Body of pancreas (tissue), 4 donors: ENCODE measurements at regions not wholly inside any gene's neighbourhood (a gene's known extent, or its start where the extent isn't known, plus 50 kb on each side); places are given as distances from the start of the nearest gene placed in this dataset.

Experiments used
- ATAC-seq: fragments of 150-250 bp; one replicate; pipeline ENCODE4 v1.9.1; 2016
- DNase-seq, 4 donors: peaks; one replicate each; pipeline ENCODE4 v3.0.0-alpha.2; 2019
- H3K27ac ChIP-seq, 4 donors: fragments of 200-600 bp; sonication (generic); 1 replicate in 3 of 4; 2 replicates in 1 of 4; pipeline versions ENCODE4 v1.5.1 to v1.6.1; 2016 to 2019; ENCODE audit warnings: mild to moderate bottlenecking in 1 of 4, mixed read lengths in 1 of 4, moderate library complexity in 1 of 4
- H3K27me3 ChIP-seq, 2 donors: fragments of 200-600 bp; sonication (generic); one replicate each; pipeline ENCODE4 v1.6.0; 2016; ENCODE audit warnings: mild to moderate bottlenecking in 1 of 2
- H3K36me3 ChIP-seq, 2 donors: fragments of 200-600 bp; sonication (generic); replicated peaks in 1 of 2; 2 replicates each; pipeline ENCODE4 v1.5.1; 2016; ENCODE audit warnings: low read depth in 2 of 2; ENCODE audit not compliant: insufficient read depth in 1 of 2
- H3K4me1 ChIP-seq: fragments of 200-600 bp; sonication (generic); one replicate; pipeline ENCODE4 v1.6.0; 2016
- H3K4me3 ChIP-seq, 2 donors: fragments of 200-600 bp; sonication (generic); 1 replicate in 1 of 2; 2 replicates in 1 of 2; pipeline ENCODE4 v1.5.1; 2016 to 2019
- H3K9me3 ChIP-seq, 3 donors: fragments of 200-600 bp; sonication (generic); 1 replicate in 2 of 3; 2 replicates in 1 of 3; pipeline ENCODE4 v1.5.1; 2016
- CTCF ChIP-seq, 7 experiments: fragments of 450-650 bp in 4 of 7; fragments of 200-600 bp in 3 of 7; sonication (generic) in 3 of 7; IDR thresholded peaks; one replicate each; pipeline ENCODE4 v1.5.1; 2016 to 2019; ENCODE audit warnings: antibody characterized with exemption in 7 of 7
- POLR2A ChIP-seq, 3 donors: fragments of 450-650 bp; IDR thresholded peaks; one replicate each; pipeline ENCODE4 v1.6.1; 2016; ENCODE audit warnings: antibody characterized with exemption in 3 of 3, mild to moderate bottlenecking in 2 of 3
- WGBS, 2 donors: methylation state at CpG; one replicate each; pipeline ENCODE4 v1.1.5; 2017; 5-methylcytosine and 5-hydroxymethylcytosine counted together
- intact Hi-C: fragments of 100-400 bp; cut with DNase I; formaldehyde crosslinking; loops from one replicate; pipeline ENCODE4 v1.15.1; 2023

GRCh38 chr4:57631147-57631546 lies 521.0 kb upstream of the IGFBP7 start:
- no peak for ATAC-seq

GRCh38 chr4:57628004-57628403 lies 517.8 kb upstream of the IGFBP7 start:
- no peak for ATAC-seq
- Histone ChIP-seq H3K36me3 (no peaks in the 10 kb centered on the region), H3K27ac (no peak overlapping the region), H3K4me3 (no peak overlapping the region), H3K9me3 (no peaks in the 10 kb centered on the region), H3K27me3 (no peaks in the 10 kb centered on the region), H3K4me1 (no peaks in the 10 kb centered on the region)
- intact Hi-C loops: no loop called here
- TF ChIP-seq POLR2A (IDR thresholded peaks at IDR 0.05) (no peak), CTCF (IDR thresholded peaks at IDR 0.05) (no peak)
- WGBS, 2 donors: 70 to 79% methylated on average over 5 of the region's 5 CpGs
- DNase-seq: no peak

More at GRCh38 chr4:57631147-57631546, 521.0 kb upstream of the IGFBP7 start:
- Histone ChIP-seq H3K9me3 (no peaks in the 10 kb centered on the region), H3K4me3 (no peak overlapping the region), H3K27ac (no peak overlapping the region), H3K4me1 (no peaks in the 10 kb centered on the region), H3K27me3 (no peaks in the 10 kb centered on the region), H3K36me3 (no peaks in the 10 kb centered on the region)
- 66 to 67% methylated on average over 4 of the region's 4 CpGs for WGBS, 2 donors
- TF ChIP-seq CTCF (IDR thresholded peaks at IDR 0.05) (no peak), POLR2A (IDR thresholded peaks at IDR 0.05) (no peak)
- no peak for DNase-seq
- intact Hi-C loops: no loop called here

- ATAC-seq (no peak), DNase-seq (no peak)
- 36 to 39% methylated on average over 5 of the region's 5 CpGs for WGBS, 2 donors
- no peak for TF ChIP-seq POLR2A (IDR thresholded peaks at IDR 0.05)
- TF ChIP-seq CTCF (IDR thresholded peaks at IDR 0.05): no peak
- H3K27ac ChIP-seq: no peak overlapping the region
- no peaks in the 10 kb centered on the region for H3K27me3 ChIP-seq
- no peaks in the 10 kb centered on the region for H3K9me3 ChIP-seq
- H3K36me3 ChIP-seq: no peaks in the 10 kb centered on the region
- H3K4me1 ChIP-seq: no peaks in the 10 kb centered on the region
- H3K4me3 ChIP-seq: no peak overlapping the region
- intact Hi-C loops: no loop called here
These were observed 504.2 kb upstream of the IGFBP7 start for GRCh38 chr4:57614257-57614932.

GRCh38 chr4:57612279-57612678 lies 502.1 kb upstream of the IGFBP7 start:
- 29 to 32% methylated on average over 2 of the region's 2 CpGs for WGBS, 2 donors
- H3K27ac ChIP-seq: no peak overlapping the region
- no peak overlapping the region for H3K4me3 ChIP-seq
- intact Hi-C loops: no loop called here
- no peaks in the 10 kb centered on the region for H3K36me3 ChIP-seq
- no peaks in the 10 kb centered on the region for H3K27me3 ChIP-seq
- H3K4me1 ChIP-seq: no peaks in the 10 kb centered on the region
- no peaks in the 10 kb centered on the region for H3K9me3 ChIP-seq
- ATAC-seq (no peak), DNase-seq (no peak)
- TF ChIP-seq CTCF (IDR thresholded peaks at IDR 0.05) (no peak), POLR2A (IDR thresholded peaks at IDR 0.05) (no peak)

- intact Hi-C loops: no loop called here
- TF ChIP-seq CTCF (IDR thresholded peaks at IDR 0.05) (no peak), POLR2A (IDR thresholded peaks at IDR 0.05) (no peak)
- ATAC-seq (no peak), DNase-seq (no peak)
- Histone ChIP-seq H3K27ac (no peak overlapping the region), H3K4me1 (no peaks in the 10 kb centered on the region), H3K27me3 (no peaks in the 10 kb centered on the region), H3K36me3 (no peaks in the 10 kb centered on the region), H3K9me3 (no peaks in the 10 kb centered on the region), H3K4me3 (no peak overlapping the region)
- WGBS, 2 donors: 61 to 64% methylated on average over 4 of the region's 4 CpGs
These were observed 497.5 kb upstream of the IGFBP7 start for GRCh38 chr4:57607566-57608180.
